ENCODE measurements at regions not wholly inside any gene's neighbourhood (a gene's known extent, or its start where the extent isn't known, plus 50 kb on each side); places are given as distances from the start of the nearest gene placed in this dataset.

DNA sequence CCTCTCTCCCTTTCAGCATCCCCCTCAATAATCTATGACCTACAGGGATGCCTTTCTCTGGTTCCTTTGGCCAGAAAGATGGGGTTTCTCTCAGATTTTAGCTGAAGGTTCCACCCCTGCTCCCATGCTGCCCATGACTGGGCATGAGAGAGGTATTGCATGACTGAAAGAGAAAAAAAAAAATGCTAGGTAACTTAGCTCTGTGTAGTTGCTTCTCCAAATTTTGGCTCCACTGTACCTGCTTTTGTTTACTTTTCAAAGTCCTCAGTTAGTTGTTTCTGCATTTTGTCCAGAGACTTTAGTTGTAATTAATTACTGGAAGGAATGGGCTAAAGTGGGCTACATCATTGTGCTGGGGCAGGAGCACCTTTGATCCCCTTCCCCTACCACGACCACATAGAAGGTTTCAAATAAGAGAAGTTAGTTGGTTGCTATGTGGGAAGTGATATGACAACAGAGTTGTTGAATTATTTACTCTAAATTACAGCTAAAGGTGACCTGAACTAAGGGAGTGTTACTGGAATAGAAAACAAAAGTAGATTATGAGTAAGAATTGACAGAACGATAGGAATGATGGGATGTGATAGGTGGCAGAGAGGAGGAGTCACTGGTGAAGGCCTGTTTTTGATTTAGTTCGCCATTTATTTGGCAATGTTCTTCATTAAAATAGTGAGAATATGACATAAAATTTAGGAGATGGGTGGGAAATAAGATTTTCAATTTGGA lies 605.4 kb upstream of the NR2F2 start:
- TF ChIP-seq EZH2phosphoT487 (IDR thresholded peaks at IDR 0.05; ENCODE audit: borderline replicate concordance, low read length) = no peak
- TF ChIP-seq, protein P1, sequence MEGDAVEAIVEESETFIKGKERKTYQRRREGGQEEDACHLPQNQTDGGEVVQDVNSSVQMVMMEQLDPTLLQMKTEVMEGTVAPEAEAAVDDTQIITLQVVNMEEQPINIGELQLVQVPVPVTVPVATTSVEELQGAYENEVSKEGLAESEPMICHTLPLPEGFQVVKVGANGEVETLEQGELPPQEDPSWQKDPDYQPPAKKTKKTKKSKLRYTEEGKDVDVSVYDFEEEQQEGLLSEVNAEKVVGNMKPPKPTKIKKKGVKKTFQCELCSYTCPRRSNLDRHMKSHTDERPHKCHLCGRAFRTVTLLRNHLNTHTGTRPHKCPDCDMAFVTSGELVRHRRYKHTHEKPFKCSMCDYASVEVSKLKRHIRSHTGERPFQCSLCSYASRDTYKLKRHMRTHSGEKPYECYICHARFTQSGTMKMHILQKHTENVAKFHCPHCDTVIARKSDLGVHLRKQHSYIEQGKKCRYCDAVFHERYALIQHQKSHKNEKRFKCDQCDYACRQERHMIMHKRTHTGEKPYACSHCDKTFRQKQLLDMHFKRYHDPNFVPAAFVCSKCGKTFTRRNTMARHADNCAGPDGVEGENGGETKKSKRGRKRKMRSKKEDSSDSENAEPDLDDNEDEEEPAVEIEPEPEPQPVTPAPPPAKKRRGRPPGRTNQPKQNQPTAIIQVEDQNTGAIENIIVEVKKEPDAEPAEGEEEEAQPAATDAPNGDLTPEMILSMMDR (IDR thresholded peaks at IDR 0.05; ENCODE audit: low read depth, low read length, poor library complexity, severe bottlenecking) = no peak
- Histone ChIP-seq H3K4me1 (ENCODE audit: control insufficient read depth, low read length) (no peaks in the 10 kb centered on the region), H3K36me3 (ENCODE audit: control insufficient read depth, low read length) (no peaks in the 10 kb centered on the region), H3K4me2 (ENCODE audit: low read length) (no peak overlapping the region), H3F3A (ENCODE audit: control insufficient read depth, insufficient read depth) (no peaks in the 10 kb centered on the region), H3K27me3 (ENCODE audit: control insufficient read depth, low read length) (no peaks in the 10 kb centered on the region), H3K79me2 (ENCODE audit: control insufficient read depth, low read length) (no peaks in the 10 kb centered on the region), H4K20me1 (ENCODE audit: control insufficient read depth, insufficient read depth, low read depth, low read length) (no peaks in the 10 kb centered on the region), H3K9me2 (replicated peaks; ENCODE audit: control insufficient read depth, low read length) (no peaks in the 10 kb centered on the region), H3K9me3 (ENCODE audit: control insufficient read depth, insufficient read depth, low read length) (no peaks in the 10 kb centered on the region), H3K4me3 (ENCODE audit: low read length) (no peak overlapping the region), H3K27ac (ENCODE audit: low read depth, low read length) (no peak overlapping the region)

DNA sequence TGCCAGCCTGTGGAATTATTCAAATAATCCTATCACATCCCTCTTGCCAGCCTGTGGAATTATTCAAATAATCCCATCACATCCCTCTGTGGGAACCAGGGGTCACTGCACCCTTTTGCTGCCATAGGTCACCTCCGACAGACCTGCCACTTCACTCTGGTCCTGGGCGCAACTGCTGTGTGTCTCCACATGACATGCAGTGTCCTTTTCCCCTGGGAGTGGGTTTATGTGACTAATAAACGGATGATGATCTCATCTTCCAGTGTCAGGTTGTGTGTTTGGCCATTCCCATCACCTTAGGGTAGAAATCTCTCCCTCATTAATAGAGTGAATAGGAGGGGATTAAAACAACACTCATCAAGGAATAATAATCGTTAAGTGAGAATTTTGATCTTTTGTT lies 603.6 kb upstream of the NR2F2 start:
- Histone ChIP-seq H3K4me3 (ENCODE audit: low read length) (no peak overlapping the region), H3K9me2 (replicated peaks; ENCODE audit: control insufficient read depth, low read length) (no peaks in the 10 kb centered on the region), H4K20me1 (ENCODE audit: control insufficient read depth, insufficient read depth, low read depth, low read length) (no peaks in the 10 kb centered on the region), H3K79me2 (ENCODE audit: control insufficient read depth, low read length) (no peaks in the 10 kb centered on the region), H3F3A (ENCODE audit: control insufficient read depth, insufficient read depth) (no peaks in the 10 kb centered on the region), H3K9me3 (ENCODE audit: control insufficient read depth, insufficient read depth, low read length) (no peaks in the 10 kb centered on the region), H3K4me1 (ENCODE audit: control insufficient read depth, low read length) (no peaks in the 10 kb centered on the region), H3K27ac (ENCODE audit: low read depth, low read length) (no peak overlapping the region), H3K4me2 (ENCODE audit: low read length) (no peak overlapping the region), H3K36me3 (ENCODE audit: control insufficient read depth, low read length) (no peaks in the 10 kb centered on the region), H3K27me3 (ENCODE audit: control insufficient read depth, low read length) (no peaks in the 10 kb centered on the region)
- TF ChIP-seq EZH2phosphoT487 (IDR thresholded peaks at IDR 0.05; ENCODE audit: borderline replicate concordance, low read length) = no peak
- TF ChIP-seq, protein P1 (IDR thresholded peaks at IDR 0.05; ENCODE audit: low read depth, low read length, poor library complexity, severe bottlenecking) = no peak

DNA sequence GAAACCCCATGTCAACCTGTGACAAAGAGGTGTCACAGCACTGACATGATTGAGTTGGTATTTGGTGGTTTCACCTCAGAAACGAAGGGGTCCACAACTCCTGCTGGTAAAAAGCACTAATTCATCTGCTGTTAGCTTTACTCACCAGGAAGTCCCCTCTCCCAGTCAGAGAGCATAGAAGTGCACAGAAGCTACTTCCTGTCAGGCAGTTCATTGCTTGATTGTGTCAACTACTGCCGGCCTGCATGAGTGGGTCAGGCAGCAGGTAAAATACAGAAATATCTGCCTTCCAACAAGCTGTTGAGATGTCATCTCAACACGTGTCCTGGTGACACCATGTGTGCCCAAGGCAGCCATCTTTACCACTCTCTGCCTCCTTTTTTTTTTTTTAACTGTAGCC lies 596.6 kb upstream of the NR2F2 start:
- H3K27ac ChIP-seq (ENCODE audit: low read depth, low read length) = no peak overlapping the region
- H3K9me3 ChIP-seq (ENCODE audit: control insufficient read depth, insufficient read depth, low read length) = peaks cover 9% of the 10 kb centered on the region; the same call in 1 of the 2 replicates
- H3K4me2 ChIP-seq (ENCODE audit: low read length) = no peak overlapping the region; the same call in 1 of the 2 replicates
- H3K27me3 ChIP-seq (ENCODE audit: control insufficient read depth, low read length) = no peaks in the 10 kb centered on the region
- H3K36me3 ChIP-seq (ENCODE audit: control insufficient read depth, low read length) = no peaks in the 10 kb centered on the region
- H4K20me1 ChIP-seq (ENCODE audit: control insufficient read depth, insufficient read depth, low read depth, low read length) = no peaks in the 10 kb centered on the region
- no peaks in the 10 kb centered on the region for H3K9me2 ChIP-seq (replicated peaks; ENCODE audit: control insufficient read depth, low read length)
- peaks cover 16% of the 10 kb centered on the region for H3K4me1 ChIP-seq (ENCODE audit: control insufficient read depth, low read length)
- H3K79me2 ChIP-seq (ENCODE audit: control insufficient read depth, low read length) = no peaks in the 10 kb centered on the region
- H3K4me3 ChIP-seq (ENCODE audit: low read length) = no peak overlapping the region; the same call in 1 of the 2 replicates
- TF ChIP-seq, protein P1 (IDR thresholded peaks at IDR 0.05; ENCODE audit: low read depth, low read length, poor library complexity, severe bottlenecking) = no peak
- no peak for TF ChIP-seq EZH2phosphoT487 (IDR thresholded peaks at IDR 0.05; ENCODE audit: borderline replicate concordance, low read length)
- H3F3A ChIP-seq (ENCODE audit: control insufficient read depth, insufficient read depth) = no peaks in the 10 kb centered on the region

All from DOHH2 (cell line).